Gastroesophageal sphincter (tissue), 3 donors: ENCODE measurements at regions not wholly inside any gene's neighbourhood (a gene's known extent, or its start where the extent isn't known, plus 50 kb on each side); places are given as distances from the start of the nearest gene placed in this dataset.

Experiments used
- CTCF ChIP-seq, 4 experiments: fragments of 200-600 bp in 2 of 4; fragments of 450-650 bp in 2 of 4; sonication (generic) in 1 of 4; IDR thresholded peaks; one replicate each; pipeline ENCODE4 v1.5.1; 2017 to 2019; ENCODE audit warnings: antibody characterized with exemption in 4 of 4, mild to moderate bottlenecking in 2 of 4, moderate library complexity in 2 of 4
- EP300 ChIP-seq: sonication (generic); formaldehyde crosslinking; IDR thresholded peaks from one replicate; pipeline ENCODE4 v1.6.1; 2017; ENCODE audit warnings: antibody characterized with exemption, mild to moderate bottlenecking

- TF ChIP-seq CTCF (IDR thresholded peaks at IDR 0.05) (no peak), EP300 (no peak)
Measured at GRCh38 chr16:76885776-76886537, 305.0 kb upstream of the MON1B start.
